Neutrophil (primary cell): ENCODE measurements at regions not wholly inside any gene's neighbourhood (a gene's known extent, or its start where the extent isn't known, plus 50 kb on each side); places are given as distances from the start of the nearest gene placed in this dataset.

Experiments used
- H3K27ac ChIP-seq: fragments of 200-600 bp; sonication (generic); 2 replicates; pipeline ENCODE4 v1.5.1; 2016; ENCODE audit warnings: mild to moderate bottlenecking, moderate library complexity
- H3K27me3 ChIP-seq: fragments of 200-600 bp; sonication (generic); 2 replicates; pipeline ENCODE4 v1.6.0; 2016; ENCODE audit warnings: mild to moderate bottlenecking
- H3K36me3 ChIP-seq: fragments of 200-600 bp; sonication (generic); 2 replicates; pipeline ENCODE4 v1.5.1; 2017
- H3K4me1 ChIP-seq, 2 experiments: fragments of 200-600 bp in 1 of 2; sonication (generic) in 1 of 2; 1 replicate in 1 of 2; 2 replicates in 1 of 2; pipeline versions ENCODE4 v1.5.1 to v1.6.1; 2013 to 2016; ENCODE audit warnings: low read depth in 1 of 2, low read length in 1 of 2, mild to moderate bottlenecking in 1 of 2, moderate library complexity in 1 of 2; ENCODE audit not compliant: control insufficient read depth in 1 of 2, insufficient read depth in 1 of 2
- H3K4me3 ChIP-seq, 2 experiments: fragments of 200-600 bp in 1 of 2; sonication (generic) in 1 of 2; 1 replicate in 1 of 2; 2 replicates in 1 of 2; pipeline ENCODE4 v1.5.1; 2013 to 2016; ENCODE audit warnings: low read depth in 1 of 2, low read length in 1 of 2, mild to moderate bottlenecking in 1 of 2, moderate library complexity in 1 of 2
- H3K9me3 ChIP-seq: fragments of 200-600 bp; sonication (generic); 2 replicates; pipeline ENCODE4 v1.5.1; 2016
- CTCF ChIP-seq: fragments of 200-600 bp; sonication (generic); IDR thresholded peaks from 2 replicates; pipeline ENCODE4 v1.5.1; 2016; ENCODE audit warnings: antibody characterized with exemption

GRCh38 chr2:234858790-234859329 is 93.0 kb upstream of the SH3BP4 start:
- no peaks in the 10 kb centered on the region for H3K36me3 ChIP-seq
- H3K27ac ChIP-seq, result no peak overlapping the region
- H3K4me3 ChIP-seq, result no peak overlapping the region
- H3K27me3 ChIP-seq, result no peaks in the 10 kb centered on the region
- no peak for TF ChIP-seq CTCF
- no peaks in the 10 kb centered on the region for H3K4me1 ChIP-seq
- no peaks in the 10 kb centered on the region for H3K9me3 ChIP-seq

DNA sequence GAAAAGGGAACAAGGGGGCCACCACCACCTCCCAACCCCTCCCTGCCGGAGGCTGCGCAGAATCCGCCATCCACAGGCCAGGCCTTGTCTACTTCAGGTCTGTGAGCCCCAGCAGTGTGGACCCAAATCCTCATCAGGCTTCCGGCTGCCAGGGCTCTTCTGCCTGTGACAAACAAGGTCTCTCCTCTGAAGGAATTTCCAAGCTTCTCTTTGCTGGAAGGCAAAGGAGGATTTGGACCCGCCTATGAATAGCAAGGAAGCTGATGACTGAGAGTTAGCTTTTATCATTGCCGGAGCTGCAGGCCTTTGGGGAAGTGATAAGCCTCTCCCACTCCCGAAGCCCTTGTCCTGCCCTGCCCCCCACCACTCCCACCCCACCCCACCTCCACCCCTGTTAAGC is 93.7 kb upstream of the SH3BP4 start:
- TF ChIP-seq CTCF, result no peak
- H3K36me3 ChIP-seq, result no peaks in the 10 kb centered on the region
- H3K4me3 ChIP-seq, result no peak overlapping the region
- no peaks in the 10 kb centered on the region for H3K9me3 ChIP-seq
- no peaks in the 10 kb centered on the region for H3K27me3 ChIP-seq
- no peak overlapping the region for H3K27ac ChIP-seq
- no peaks in the 10 kb centered on the region for H3K4me1 ChIP-seq

DNA sequence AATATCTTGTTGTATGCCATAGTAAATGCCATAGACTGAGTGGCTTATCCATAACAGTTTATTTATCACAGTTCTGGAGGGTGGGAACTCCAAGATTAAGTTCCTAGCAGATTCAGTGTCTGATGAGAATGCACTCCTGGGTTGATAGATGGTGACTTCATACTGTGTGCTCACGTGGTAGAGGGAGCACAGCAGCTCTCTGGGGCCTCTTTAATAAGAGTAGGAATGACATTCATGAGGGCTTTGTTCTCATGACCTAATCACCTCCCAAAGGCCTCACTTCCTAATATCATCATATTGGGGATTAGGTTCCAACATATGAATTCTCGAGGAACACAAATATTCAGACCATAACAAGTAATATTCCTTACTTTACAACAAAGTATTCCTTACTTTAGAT is 98.1 kb upstream of the SH3BP4 start:
- TF ChIP-seq CTCF, result no peak

DNA sequence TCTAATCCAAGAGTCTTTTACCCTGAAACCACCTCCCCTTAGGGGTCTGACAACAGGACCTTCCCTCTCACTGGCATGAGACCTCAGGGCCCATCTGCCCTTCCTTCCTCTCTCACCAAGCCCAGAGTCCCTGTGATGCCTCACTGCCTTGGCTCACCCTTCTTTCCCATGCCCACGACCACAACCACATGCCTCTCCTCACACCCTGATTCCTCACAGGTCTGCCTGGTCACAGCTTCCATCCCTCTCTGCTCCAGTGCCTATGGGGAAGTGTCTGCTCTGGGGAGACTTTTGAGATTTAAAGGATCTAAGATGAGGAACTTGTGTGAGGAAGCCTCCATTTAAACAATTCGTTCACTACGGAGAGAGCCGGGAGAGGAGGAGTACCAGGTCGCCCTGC is 98.9 kb upstream of the SH3BP4 start:
- Histone ChIP-seq H3K27me3 (no peaks in the 10 kb centered on the region), H3K36me3 (no peaks in the 10 kb centered on the region), H3K4me3 (no peak overlapping the region), H3K27ac (no peak overlapping the region), H3K9me3 (no peaks in the 10 kb centered on the region), H3K4me1 (no peaks in the 10 kb centered on the region)
- TF ChIP-seq CTCF, result no peak

More for the DNA sequence above, 98.1 kb upstream of the SH3BP4 start:
- H3K36me3 ChIP-seq, result no peaks in the 10 kb centered on the region
- H3K27me3 ChIP-seq, result no peaks in the 10 kb centered on the region
- H3K9me3 ChIP-seq, result no peaks in the 10 kb centered on the region
- H3K27ac ChIP-seq, result no peak overlapping the region
- H3K4me3 ChIP-seq, result no peak overlapping the region
- H3K4me1 ChIP-seq, result no peaks in the 10 kb centered on the region

DNA sequence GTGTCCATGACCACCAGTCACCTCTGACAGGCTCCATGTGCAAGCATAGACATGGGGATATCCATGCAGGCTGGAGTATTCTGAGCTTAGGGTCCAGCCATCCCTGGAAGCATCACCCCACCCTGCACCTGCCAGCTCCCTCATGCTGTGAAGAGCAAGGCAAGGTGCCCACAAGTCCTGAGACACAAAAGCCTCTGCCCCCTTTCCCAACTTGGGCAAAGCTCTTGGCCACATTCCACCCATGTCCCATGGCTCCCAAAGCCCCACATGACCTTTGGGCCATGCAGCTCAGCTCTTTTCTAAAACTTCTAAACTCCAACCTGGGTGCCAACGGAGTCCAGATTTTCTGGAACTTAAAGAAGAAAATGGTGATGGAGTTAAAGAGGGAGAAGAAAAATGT is 99.8 kb upstream of the SH3BP4 start:
- no peaks in the 10 kb centered on the region for H3K36me3 ChIP-seq
- no peak for TF ChIP-seq CTCF
- no peaks in the 10 kb centered on the region for H3K27me3 ChIP-seq
- no peak overlapping the region for H3K27ac ChIP-seq
- H3K4me3 ChIP-seq, result no peak overlapping the region
- H3K4me1 ChIP-seq, result no peaks in the 10 kb centered on the region
- H3K9me3 ChIP-seq, result no peaks in the 10 kb centered on the region

GRCh38 chr2:234851451-234851850 is 100.4 kb upstream of the SH3BP4 start:
- Histone ChIP-seq H3K27me3 (no peaks in the 10 kb centered on the region), H3K9me3 (no peaks in the 10 kb centered on the region), H3K4me1 (no peaks in the 10 kb centered on the region), H3K4me3 (no peak overlapping the region), H3K27ac (no peak overlapping the region), H3K36me3 (no peaks in the 10 kb centered on the region)
- TF ChIP-seq CTCF, result no peak
